Naive B cell (primary cell): ENCODE measurements at regions not wholly inside any gene's neighbourhood (a gene's known extent, or its start where the extent isn't known, plus 50 kb on each side); places are given as distances from the start of the nearest gene placed in this dataset.
A peak's percentile ranks its signal among the peaks of the same experiment; 100 is the strongest.
"Not testable (repeated sequence)": the region's sequence is repeated elsewhere in the genome, so short reads cannot be mapped to it uniquely, and the experiment has no call there.

Experiments used
- ATAC-seq, 2 donors: fragments of 150-1000 bp; cut with Tn5 transposase; 2 replicates each; pipeline ENCODE4 v1.10.0; 2021; ENCODE audit warnings: low read depth in 2 of 2, mild to moderate bottlenecking in 2 of 2, moderate library complexity in 2 of 2
- DNase-seq: peaks from one replicate; pipeline ENCODE4 v3.0.0; 2022
- H3K27ac Mint-ChIP-seq, 6 donors: one replicate each; pipeline ENCODE4 v1.8.0; 2020 to 2022; ENCODE audit warnings: mild to moderate bottlenecking in 6 of 6, mixed read lengths in 6 of 6, moderate library complexity in 5 of 6, inconsistent platforms in 2 of 6
- H3K27me3 Mint-ChIP-seq, 3 donors: one replicate each; pipeline ENCODE4 v1.8.0; 2021 to 2022; ENCODE audit warnings: mixed read lengths in 3 of 3, mild to moderate bottlenecking in 1 of 3
- H3K36me3 Mint-ChIP-seq, 2 donors: one replicate each; pipeline ENCODE4 v1.8.0; 2020 to 2022; ENCODE audit warnings: mixed read lengths in 2 of 2, inconsistent platforms in 1 of 2, mild to moderate bottlenecking in 1 of 2
- H3K4me1 Mint-ChIP-seq, 3 donors: one replicate each; pipeline ENCODE4 v1.8.0; 2020 to 2022; ENCODE audit warnings: mixed read lengths in 3 of 3, inconsistent platforms in 1 of 3, mild to moderate bottlenecking in 1 of 3, moderate library complexity in 1 of 3
- H3K4me3 Mint-ChIP-seq, 8 donors: one replicate each; pipeline ENCODE4 v1.8.0; 2020 to 2022; ENCODE audit warnings: mild to moderate bottlenecking in 8 of 8, mixed read lengths in 8 of 8, moderate library complexity in 8 of 8, inconsistent platforms in 2 of 8
- H3K9me3 Mint-ChIP-seq, 7 donors: one replicate each; pipeline ENCODE4 v1.8.0; 2020 to 2022; ENCODE audit warnings: mixed read lengths in 7 of 7, mild to moderate bottlenecking in 5 of 7, inconsistent platforms in 2 of 7, moderate library complexity in 1 of 7

GRCh38 chr16:10325783-10326543 lies 59.9 kb upstream of the ATF7IP2 start:
- no peaks in the 10 kb centered on the region for H3K27me3 Mint-ChIP-seq

GRCh38 chr16:10326647-10327046 lies 59.2 kb upstream of the ATF7IP2 start:
- ATAC-seq: no peak
- Mint-ChIP-seq H3K4me3 (no peak overlapping the region), H3K27ac (peak overlapping the region in 4 of 6 donors; percentile 34 to 90 (median 78)), H3K36me3 (no peaks in the 10 kb centered on the region), H3K9me3 (peaks cover 0 to 15% (median 10%) of the 10 kb centered on the region in 7 donors), H3K4me1 (peaks cover 22 to 53% (median 23%) of the 10 kb centered on the region in 3 donors), H3K27me3 (no peaks in the 10 kb centered on the region)
- no peak for DNase-seq

More at GRCh38 chr16:10325783-10326543, 59.9 kb upstream of the ATF7IP2 start:
- no peaks in the 10 kb centered on the region for H3K36me3 Mint-ChIP-seq
- peaks cover 0 to 15% (median 9%) of the 10 kb centered on the region in 7 donors for H3K9me3 Mint-ChIP-seq
- no peak for ATAC-seq
- peak; percentile 14 for DNase-seq
- H3K4me3 Mint-ChIP-seq: peak overlapping the region in 1 of 8 donors; percentile 42
- peaks cover 19 to 46% (median 20%) of the 10 kb centered on the region in 3 donors for H3K4me1 Mint-ChIP-seq
- H3K27ac Mint-ChIP-seq: peak overlapping the region in 4 of 6 donors; percentile 15 to 90 (median 78)

GRCh38 chr16:10328291-10328690 lies 57.6 kb upstream of the ATF7IP2 start:
- H3K4me1 Mint-ChIP-seq: peaks cover 25 to 69% (median 35%) of the 10 kb centered on the region in 3 donors
- peak overlapping the region in 4 of 6 donors; percentile 26 to 89 (median 70) for H3K27ac Mint-ChIP-seq
- not testable (repeated sequence) for ATAC-seq, DNase-seq, H3K27me3 Mint-ChIP-seq, H3K36me3 Mint-ChIP-seq
- H3K4me3 Mint-ChIP-seq: peak overlapping the region in 4 of 8 donors; percentile 6 to 59 (median 32)
- peaks cover 0 to 15% (median 10%) of the 10 kb centered on the region in 7 donors for H3K9me3 Mint-ChIP-seq

DNA sequence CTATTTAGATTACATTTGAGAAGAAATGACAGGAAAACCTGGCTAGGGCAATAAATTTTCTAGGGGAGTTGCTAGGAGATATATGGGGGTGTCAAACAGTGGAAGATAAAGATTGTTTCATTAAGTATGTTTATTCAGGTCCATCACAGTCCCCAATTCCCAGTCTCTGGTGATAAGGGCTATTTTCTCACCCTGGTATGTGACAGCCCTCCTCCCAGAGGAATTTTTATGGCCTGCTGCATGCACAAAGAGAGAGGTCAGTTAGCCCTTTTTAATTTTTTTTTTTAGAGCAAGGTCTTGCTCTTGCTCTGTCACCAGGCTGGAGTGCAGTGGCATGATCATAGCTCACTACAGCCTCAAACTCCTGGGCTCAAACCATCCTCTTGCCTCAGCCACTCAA lies 53.6 kb upstream of the ATF7IP2 start:
- ATAC-seq: no peak
- peaks cover 24 to 61% (median 43%) of the 10 kb centered on the region in 3 donors for H3K4me1 Mint-ChIP-seq
- no peaks in the 10 kb centered on the region for H3K36me3 Mint-ChIP-seq
- H3K27ac Mint-ChIP-seq: peak overlapping the region; percentile 52 to 96 (median 67)
- no peak overlapping the region for H3K4me3 Mint-ChIP-seq
- peaks cover 0 to 18% (median 8%) of the 10 kb centered on the region in 7 donors for H3K9me3 Mint-ChIP-seq
- H3K27me3 Mint-ChIP-seq: no peaks in the 10 kb centered on the region
- no peak for DNase-seq

DNA sequence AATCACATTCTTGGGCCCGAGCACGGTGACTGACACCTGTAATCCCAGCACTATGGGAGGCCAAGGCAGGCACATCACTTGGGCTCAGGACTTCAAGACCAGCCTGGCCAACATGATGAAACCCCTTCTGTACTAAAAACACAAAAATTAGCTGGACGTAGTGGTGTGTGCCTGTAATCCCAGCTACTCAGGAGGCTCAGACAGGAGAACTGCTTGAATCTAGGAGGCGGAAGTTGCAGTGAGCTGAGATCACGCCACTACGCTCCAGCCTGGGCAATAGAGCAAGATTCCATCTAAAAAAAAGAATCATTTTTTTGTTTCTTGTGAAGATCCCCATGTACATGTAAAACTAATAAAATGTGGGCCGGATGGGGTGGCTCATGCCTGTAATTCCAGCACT lies 53.1 kb upstream of the ATF7IP2 start:
- Mint-ChIP-seq H3K27me3 (no peaks in the 10 kb centered on the region), H3K9me3 (peaks cover 0 to 18% (median 6%) of the 10 kb centered on the region in 7 donors), H3K4me1 (peaks cover 24 to 57% (median 43%) of the 10 kb centered on the region in 3 donors), H3K4me3 (no peak overlapping the region), H3K27ac (peak overlapping the region in 2 of 6 donors; percentile 47 to 52), H3K36me3 (no peaks in the 10 kb centered on the region)
- DNase-seq (no peak), ATAC-seq (no peak)

- H3K27ac Mint-ChIP-seq: peak overlapping the region in 3 of 6 donors; percentile 9 to 90 (median 15)
- ATAC-seq: no peak
- no peaks in the 10 kb centered on the region for H3K36me3 Mint-ChIP-seq
- DNase-seq: no peak
- H3K9me3 Mint-ChIP-seq: peaks cover 0 to 19% (median 9%) of the 10 kb centered on the region in 7 donors
- no peaks in the 10 kb centered on the region for H3K27me3 Mint-ChIP-seq
- peaks cover 24 to 58% (median 43%) of the 10 kb centered on the region in 3 donors for H3K4me1 Mint-ChIP-seq
- H3K4me3 Mint-ChIP-seq: peak overlapping the region in 1 of 8 donors; percentile 55
Observed at GRCh38 chr16:10333321-10334032, 52.4 kb upstream of the ATF7IP2 start.

DNA sequence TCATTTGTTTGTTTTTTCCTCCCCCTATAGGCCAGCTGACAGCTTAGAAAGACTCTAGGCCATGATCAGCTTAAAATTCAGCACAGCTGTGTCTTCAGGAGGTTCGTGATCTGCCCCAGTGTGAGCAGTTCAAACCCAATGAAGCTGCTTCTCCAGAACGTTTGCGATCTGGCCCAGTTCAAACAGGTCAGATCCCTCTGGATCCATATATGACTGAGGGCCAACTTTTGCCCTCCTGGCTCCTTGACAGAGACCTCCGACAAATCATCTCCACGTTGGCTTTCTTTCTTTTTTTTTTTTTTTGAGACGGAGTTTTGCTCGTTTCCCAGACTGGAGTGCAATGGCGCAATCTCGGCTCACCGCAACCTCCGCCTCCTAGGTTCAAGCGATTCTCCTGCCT lies 50.2 kb upstream of the ATF7IP2 start:
- no peaks in the 10 kb centered on the region for H3K27me3 Mint-ChIP-seq
- ATAC-seq (no peak), DNase-seq (no peak)
- H3K27ac Mint-ChIP-seq: peak overlapping the region in 1 of 6 donors; percentile 89
- H3K36me3 Mint-ChIP-seq: peaks cover 4 to 16% of the 10 kb centered on the region in 2 donors
- H3K9me3 Mint-ChIP-seq: peaks cover 4 to 34% (median 24%) of the 10 kb centered on the region in 7 donors
- peaks cover 28 to 56% (median 42%) of the 10 kb centered on the region in 3 donors for H3K4me1 Mint-ChIP-seq
- H3K4me3 Mint-ChIP-seq: no peak overlapping the region
